Gastroesophageal sphincter (tissue), 3 donors: ENCODE measurements at regions not wholly inside any gene's neighbourhood (a gene's known extent, or its start where the extent isn't known, plus 50 kb on each side); places are given as distances from the start of the nearest gene placed in this dataset.

ENCODE experiments used
- EP300 ChIP-seq: sonication (generic); formaldehyde crosslinking; IDR thresholded peaks from one replicate; pipeline ENCODE4 v1.6.1; 2017; ENCODE audit warnings: antibody characterized with exemption, mild to moderate bottlenecking
- TF ChIP-seq, protein P1 (sequence below), 4 experiments: fragments of 200-600 bp in 2 of 4; fragments of 450-650 bp in 2 of 4; sonication (generic) in 1 of 4; IDR thresholded peaks; one replicate each; pipeline ENCODE4 v1.5.1; 2017 to 2019; ENCODE audit warnings: antibody characterized with exemption in 4 of 4, mild to moderate bottlenecking in 2 of 4, moderate library complexity in 2 of 4

DNA sequence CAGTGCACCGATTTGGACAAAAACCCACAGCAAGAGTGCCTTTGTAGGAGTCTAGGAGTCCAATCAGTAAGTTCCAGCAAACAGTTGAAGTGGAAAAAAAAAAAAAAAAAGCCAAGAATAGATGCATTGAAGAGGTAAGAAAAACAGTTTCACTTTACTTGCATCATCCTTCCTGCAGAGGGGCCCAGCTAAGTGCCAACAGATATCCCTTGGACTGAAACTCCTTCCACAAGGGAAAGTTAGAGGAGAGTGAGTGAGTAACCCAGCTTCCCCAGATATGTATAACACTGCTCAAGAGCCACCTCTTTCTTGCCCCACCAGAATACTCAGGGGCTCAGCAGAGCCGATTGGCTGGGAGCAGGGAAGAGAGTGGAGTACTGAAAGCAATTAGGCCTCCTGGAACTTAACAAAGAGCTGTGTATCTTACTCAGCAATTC is 617.7 kb upstream of the SMIM31 start:
- TF ChIP-seq, protein P1, sequence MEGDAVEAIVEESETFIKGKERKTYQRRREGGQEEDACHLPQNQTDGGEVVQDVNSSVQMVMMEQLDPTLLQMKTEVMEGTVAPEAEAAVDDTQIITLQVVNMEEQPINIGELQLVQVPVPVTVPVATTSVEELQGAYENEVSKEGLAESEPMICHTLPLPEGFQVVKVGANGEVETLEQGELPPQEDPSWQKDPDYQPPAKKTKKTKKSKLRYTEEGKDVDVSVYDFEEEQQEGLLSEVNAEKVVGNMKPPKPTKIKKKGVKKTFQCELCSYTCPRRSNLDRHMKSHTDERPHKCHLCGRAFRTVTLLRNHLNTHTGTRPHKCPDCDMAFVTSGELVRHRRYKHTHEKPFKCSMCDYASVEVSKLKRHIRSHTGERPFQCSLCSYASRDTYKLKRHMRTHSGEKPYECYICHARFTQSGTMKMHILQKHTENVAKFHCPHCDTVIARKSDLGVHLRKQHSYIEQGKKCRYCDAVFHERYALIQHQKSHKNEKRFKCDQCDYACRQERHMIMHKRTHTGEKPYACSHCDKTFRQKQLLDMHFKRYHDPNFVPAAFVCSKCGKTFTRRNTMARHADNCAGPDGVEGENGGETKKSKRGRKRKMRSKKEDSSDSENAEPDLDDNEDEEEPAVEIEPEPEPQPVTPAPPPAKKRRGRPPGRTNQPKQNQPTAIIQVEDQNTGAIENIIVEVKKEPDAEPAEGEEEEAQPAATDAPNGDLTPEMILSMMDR (IDR thresholded peaks at IDR 0.05), result no peak
- no peak for TF ChIP-seq EP300
